Spleen (tissue), 7 donors: ENCODE measurements at regions not wholly inside any gene's neighbourhood (a gene's known extent, or its start where the extent isn't known, plus 50 kb on each side); places are given as distances from the start of the nearest gene placed in this dataset.

ENCODE experiments used
- POLR2A ChIP-seq, 3 donors: fragments of 450-650 bp; IDR thresholded peaks; one replicate each; pipeline ENCODE4 v1.5.1; 2017; ENCODE audit warnings: antibody characterized with exemption in 3 of 3, mild to moderate bottlenecking in 1 of 3
- POLR2AphosphoS5 ChIP-seq, 3 donors: sonication (generic); formaldehyde crosslinking; IDR thresholded peaks; one replicate each; pipeline ENCODE4 v1.5.1; 2017; ENCODE audit warnings: antibody characterized with exemption in 3 of 3
- TF ChIP-seq, protein P1 (sequence below), 11 experiments: fragments of 200-600 bp in 7 of 11; fragments of 450-650 bp in 4 of 11; sonication (generic) in 4 of 11; IDR thresholded peaks in 8 of 11; conservative IDR thresholded peaks in 3 of 11; 1 replicate in 7 of 11; 2 replicates in 4 of 11; pipeline versions ENCODE4 v1.4.0 to v1.8.0; 2016 to 2021; ENCODE audit warnings: antibody characterized with exemption in 11 of 11, inconsistent platforms in 4 of 11, mild to moderate bottlenecking in 1 of 11
- donor health status: DM: no; HTN: no; CAD: no; lungs with moderate emphysema.
- donor health status: DM: no; HTN: no; CAD: no.
- donor health status: DM: no; HTN: no; CAD: no.

DNA sequence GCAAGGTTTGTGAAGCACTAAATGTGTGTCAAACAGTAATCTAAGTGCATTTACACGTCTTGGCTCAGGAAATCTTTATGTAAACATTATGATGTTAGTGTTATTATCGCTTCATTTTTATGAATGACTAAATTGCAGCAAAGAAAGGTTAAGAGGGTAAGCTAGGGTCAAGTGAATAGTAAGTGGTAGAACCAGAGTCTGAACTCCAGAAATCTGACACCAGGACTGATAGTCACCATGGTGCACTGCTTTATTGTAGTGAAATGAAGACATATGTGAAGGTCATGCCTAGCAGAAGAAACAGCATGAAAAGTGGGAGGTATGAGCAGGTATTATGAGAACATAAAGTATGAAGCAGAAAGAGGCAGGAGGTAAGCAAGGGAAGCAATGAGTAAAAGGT, 368.7 kb upstream of the TENM4 start:
- TF ChIP-seq, protein P1, sequence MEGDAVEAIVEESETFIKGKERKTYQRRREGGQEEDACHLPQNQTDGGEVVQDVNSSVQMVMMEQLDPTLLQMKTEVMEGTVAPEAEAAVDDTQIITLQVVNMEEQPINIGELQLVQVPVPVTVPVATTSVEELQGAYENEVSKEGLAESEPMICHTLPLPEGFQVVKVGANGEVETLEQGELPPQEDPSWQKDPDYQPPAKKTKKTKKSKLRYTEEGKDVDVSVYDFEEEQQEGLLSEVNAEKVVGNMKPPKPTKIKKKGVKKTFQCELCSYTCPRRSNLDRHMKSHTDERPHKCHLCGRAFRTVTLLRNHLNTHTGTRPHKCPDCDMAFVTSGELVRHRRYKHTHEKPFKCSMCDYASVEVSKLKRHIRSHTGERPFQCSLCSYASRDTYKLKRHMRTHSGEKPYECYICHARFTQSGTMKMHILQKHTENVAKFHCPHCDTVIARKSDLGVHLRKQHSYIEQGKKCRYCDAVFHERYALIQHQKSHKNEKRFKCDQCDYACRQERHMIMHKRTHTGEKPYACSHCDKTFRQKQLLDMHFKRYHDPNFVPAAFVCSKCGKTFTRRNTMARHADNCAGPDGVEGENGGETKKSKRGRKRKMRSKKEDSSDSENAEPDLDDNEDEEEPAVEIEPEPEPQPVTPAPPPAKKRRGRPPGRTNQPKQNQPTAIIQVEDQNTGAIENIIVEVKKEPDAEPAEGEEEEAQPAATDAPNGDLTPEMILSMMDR (IDR thresholded peaks at IDR 0.05 in 8 of 11, conservative IDR thresholded peaks at IDR 0.05 in 3 of 11) = no peak
- TF ChIP-seq POLR2AphosphoS5 (IDR thresholded peaks at IDR 0.05) (no peak), POLR2A (IDR thresholded peaks at IDR 0.05) (no peak)
